Effector memory CD8-positive, alpha-beta T cell (primary cell): ENCODE measurements at regions not wholly inside any gene's neighbourhood (a gene's known extent, or its start where the extent isn't known, plus 50 kb on each side); places are given as distances from the start of the nearest gene placed in this dataset.

Experiments
- ATAC-seq: fragments of 150-1000 bp; cut with Tn5 transposase; replicated peaks from 2 replicates; pipeline ENCODE4 v1.10.0; 2021; ENCODE audit warnings: mild to moderate bottlenecking, moderate library complexity
- DNase-seq, 3 experiments: peaks; one replicate each; pipeline ENCODE4 v3.0.0; 2021
- H3K27ac Mint-ChIP-seq, 2 donors: one replicate each; pipeline ENCODE4 v1.8.0; 2022; ENCODE audit warnings: mild to moderate bottlenecking in 2 of 2, mixed read lengths in 2 of 2, moderate library complexity in 2 of 2
- H3K27me3 Mint-ChIP-seq, 2 donors: one replicate each; pipeline ENCODE4 v1.8.0; 2022; ENCODE audit warnings: mixed read lengths in 2 of 2
- H3K36me3 Mint-ChIP-seq: one replicate; pipeline ENCODE4 v1.8.0; 2022; ENCODE audit warnings: mild to moderate bottlenecking, moderate library complexity, mixed read lengths; ENCODE audit not compliant: insufficient read depth
- H3K4me1 Mint-ChIP-seq, 2 donors: one replicate each; pipeline ENCODE4 v1.8.0; 2022; ENCODE audit warnings: low read depth in 2 of 2, mixed read lengths in 2 of 2
- H3K4me3 Mint-ChIP-seq, 2 donors: one replicate each; pipeline ENCODE4 v1.8.0; 2022; ENCODE audit warnings: mild to moderate bottlenecking in 2 of 2, mixed read lengths in 2 of 2, moderate library complexity in 2 of 2
- H3K9me3 Mint-ChIP-seq, 2 donors: one replicate each; pipeline ENCODE4 v1.8.0; 2022; ENCODE audit warnings: mixed read lengths in 2 of 2

DNA sequence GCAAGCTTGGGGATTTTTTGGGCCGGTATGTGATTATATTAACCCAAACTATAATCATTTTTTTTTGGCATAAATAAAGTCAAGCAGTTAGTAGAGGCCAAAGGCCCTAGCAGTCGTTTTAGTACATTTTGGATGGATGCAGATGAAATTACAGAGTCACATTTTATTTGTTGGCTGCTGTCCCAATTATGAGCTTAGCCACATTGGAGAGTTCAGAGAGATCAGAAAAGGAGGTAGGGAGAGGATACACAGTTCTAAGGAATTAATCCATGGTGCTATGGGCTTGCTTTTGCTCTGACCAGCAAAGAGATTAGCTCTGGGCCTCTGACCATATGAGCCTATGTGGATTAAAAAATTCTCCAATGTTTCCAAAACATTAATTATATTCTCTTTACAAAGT lies 395.1 kb downstream of the RAPGEF2 start:
- no peak overlapping the region for H3K27ac Mint-ChIP-seq
- DNase-seq (no peak), ATAC-seq (no peak)
- H3K36me3 Mint-ChIP-seq = no peaks in the 10 kb centered on the region
- peaks cover 7 to 10% of the 10 kb centered on the region in 2 donors for H3K27me3 Mint-ChIP-seq
- no peaks in the 10 kb centered on the region for H3K4me1 Mint-ChIP-seq
- peaks cover 0 to 6% of the 10 kb centered on the region in 2 donors for H3K9me3 Mint-ChIP-seq
- no peak overlapping the region for H3K4me3 Mint-ChIP-seq

GRCh38 chr4:159498446-159499115 lies 395.7 kb downstream of the RAPGEF2 start:
- Mint-ChIP-seq H3K27me3 (peaks cover 7 to 10% of the 10 kb centered on the region in 2 donors), H3K9me3 (peaks cover 0 to 5% of the 10 kb centered on the region in 2 donors), H3K27ac (no peak overlapping the region), H3K36me3 (no peaks in the 10 kb centered on the region), H3K4me1 (no peaks in the 10 kb centered on the region), H3K4me3 (no peak overlapping the region)
- DNase-seq = no peak
- no peak for ATAC-seq

DNA sequence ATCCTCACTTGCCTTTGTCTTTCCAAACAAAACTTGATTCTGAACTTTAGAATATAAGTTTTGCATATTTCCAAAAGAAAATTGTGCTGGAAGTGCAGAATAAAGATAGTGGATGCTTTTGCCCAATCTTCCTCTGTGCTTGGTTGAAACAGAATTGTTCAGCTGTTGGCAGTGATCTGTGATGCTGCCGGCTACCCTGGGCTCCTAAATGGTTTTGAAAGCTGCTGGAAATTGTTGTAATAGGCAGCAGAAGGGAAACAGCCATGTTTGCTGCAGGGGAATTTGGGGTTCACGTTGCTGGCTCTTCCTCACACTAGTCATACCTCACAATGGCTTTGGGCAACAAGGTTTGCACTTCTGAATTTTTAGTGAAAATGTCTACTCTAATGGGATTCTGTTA lies 398.0 kb downstream of the RAPGEF2 start:
- Mint-ChIP-seq H3K27me3 (peaks cover 11 to 15% of the 10 kb centered on the region in 2 donors), H3K9me3 (no peaks in the 10 kb centered on the region), H3K4me3 (no peak overlapping the region), H3K27ac (no peak overlapping the region), H3K36me3 (no peaks in the 10 kb centered on the region), H3K4me1 (no peaks in the 10 kb centered on the region)
- no peak for DNase-seq
- no peak for ATAC-seq

- H3K9me3 Mint-ChIP-seq = no peaks in the 10 kb centered on the region
- H3K4me3 Mint-ChIP-seq = no peak overlapping the region
- no peak for ATAC-seq
- peaks cover 11 to 22% of the 10 kb centered on the region in 2 donors for H3K27me3 Mint-ChIP-seq
- no peak overlapping the region for H3K27ac Mint-ChIP-seq
- no peak for DNase-seq
- no peaks in the 10 kb centered on the region for H3K36me3 Mint-ChIP-seq
- no peaks in the 10 kb centered on the region for H3K4me1 Mint-ChIP-seq
Observed at GRCh38 chr4:159503236-159504008, 400.5 kb downstream of the RAPGEF2 start.

GRCh38 chr4:159504684-159505083 lies 401.8 kb downstream of the RAPGEF2 start:
- Mint-ChIP-seq H3K4me1 (no peaks in the 10 kb centered on the region), H3K27ac (no peak overlapping the region), H3K27me3 (peaks cover 9 to 22% of the 10 kb centered on the region in 2 donors), H3K36me3 (no peaks in the 10 kb centered on the region), H3K9me3 (no peaks in the 10 kb centered on the region), H3K4me3 (no peak overlapping the region)
- DNase-seq (no peak), ATAC-seq (no peak)

DNA sequence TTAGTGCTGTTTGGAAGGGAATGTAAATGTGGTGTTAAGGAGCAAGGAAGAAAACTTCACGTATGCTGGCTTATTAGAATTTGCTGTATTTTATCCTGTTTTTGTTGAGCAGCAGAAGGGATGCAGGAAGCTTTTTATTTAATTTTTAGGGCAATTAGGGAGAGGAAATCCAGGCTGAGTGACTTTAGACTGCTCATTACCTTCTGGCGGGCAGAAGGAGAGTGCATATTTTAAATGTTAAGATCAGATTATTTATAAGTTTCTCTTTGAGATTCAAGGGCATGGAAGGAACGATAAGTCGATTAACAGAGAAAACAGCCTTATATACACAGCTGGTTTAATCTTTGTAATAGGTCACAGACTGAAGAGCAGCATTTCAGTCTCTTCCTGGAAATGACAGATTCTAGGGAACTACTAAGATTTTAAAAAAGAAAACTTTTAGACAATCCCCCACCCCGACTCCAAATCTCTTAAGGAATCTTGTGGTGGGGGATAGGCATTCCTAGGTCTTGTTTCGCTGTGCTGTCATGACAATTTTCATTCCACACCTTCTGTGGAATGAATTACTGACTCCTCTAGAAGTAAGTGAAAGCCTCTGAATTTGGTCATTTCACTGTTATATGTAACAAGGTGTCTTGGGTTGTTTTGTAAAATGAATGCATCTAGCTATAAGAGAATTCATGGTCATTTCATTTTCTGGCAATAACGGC lies 402.5 kb downstream of the RAPGEF2 start:
- no peak for DNase-seq
- no peaks in the 10 kb centered on the region for H3K9me3 Mint-ChIP-seq

DNA sequence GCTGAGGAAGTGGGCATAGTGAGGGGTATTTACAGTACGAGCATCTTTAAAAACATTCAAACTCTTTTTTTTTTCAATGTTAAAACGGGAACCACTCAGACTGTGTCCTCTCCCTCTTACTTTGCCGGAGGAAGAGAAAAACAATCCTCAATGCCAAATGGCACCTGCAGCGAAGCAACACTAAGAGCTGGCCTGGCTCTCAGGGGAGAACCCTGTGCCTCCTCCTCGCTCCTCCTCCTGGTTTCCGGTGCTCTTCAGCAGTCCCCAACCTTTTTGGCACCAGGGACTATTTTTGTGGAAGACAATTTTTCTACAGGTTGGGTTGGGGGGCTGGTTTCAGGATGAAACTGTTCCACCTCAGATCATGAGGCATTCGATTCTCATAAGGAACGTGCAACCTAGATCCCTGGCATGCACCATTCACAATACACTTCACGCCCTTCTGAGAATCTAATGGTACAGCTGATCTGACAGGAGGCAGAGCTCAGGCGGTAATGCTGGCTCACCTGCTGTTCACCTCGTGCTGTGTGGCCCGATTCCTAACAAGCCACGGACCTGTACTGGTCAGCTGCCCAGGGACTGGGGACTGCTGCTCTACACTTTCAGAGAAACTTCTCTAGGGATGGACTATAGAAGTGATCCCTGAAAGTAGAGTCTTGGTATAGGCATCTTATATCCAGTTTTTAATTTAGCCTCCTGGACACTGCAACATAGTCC lies 404.1 kb downstream of the RAPGEF2 start:
- ATAC-seq (no peak), DNase-seq (no peak)
- no peak overlapping the region for H3K27ac Mint-ChIP-seq
- no peak overlapping the region for H3K4me3 Mint-ChIP-seq
- H3K36me3 Mint-ChIP-seq = no peaks in the 10 kb centered on the region
- peaks cover 6 to 22% of the 10 kb centered on the region in 2 donors for H3K27me3 Mint-ChIP-seq
- peaks cover 0 to 2% of the 10 kb centered on the region in 2 donors for H3K9me3 Mint-ChIP-seq
- H3K4me1 Mint-ChIP-seq = no peaks in the 10 kb centered on the region

More for the DNA sequence above, 402.5 kb downstream of the RAPGEF2 start:
- no peaks in the 10 kb centered on the region for H3K4me1 Mint-ChIP-seq
- H3K27me3 Mint-ChIP-seq = peaks cover 6 to 22% of the 10 kb centered on the region in 2 donors
- H3K27ac Mint-ChIP-seq = no peak overlapping the region
- no peak overlapping the region for H3K4me3 Mint-ChIP-seq
- no peak for ATAC-seq
- H3K36me3 Mint-ChIP-seq = no peaks in the 10 kb centered on the region

DNA sequence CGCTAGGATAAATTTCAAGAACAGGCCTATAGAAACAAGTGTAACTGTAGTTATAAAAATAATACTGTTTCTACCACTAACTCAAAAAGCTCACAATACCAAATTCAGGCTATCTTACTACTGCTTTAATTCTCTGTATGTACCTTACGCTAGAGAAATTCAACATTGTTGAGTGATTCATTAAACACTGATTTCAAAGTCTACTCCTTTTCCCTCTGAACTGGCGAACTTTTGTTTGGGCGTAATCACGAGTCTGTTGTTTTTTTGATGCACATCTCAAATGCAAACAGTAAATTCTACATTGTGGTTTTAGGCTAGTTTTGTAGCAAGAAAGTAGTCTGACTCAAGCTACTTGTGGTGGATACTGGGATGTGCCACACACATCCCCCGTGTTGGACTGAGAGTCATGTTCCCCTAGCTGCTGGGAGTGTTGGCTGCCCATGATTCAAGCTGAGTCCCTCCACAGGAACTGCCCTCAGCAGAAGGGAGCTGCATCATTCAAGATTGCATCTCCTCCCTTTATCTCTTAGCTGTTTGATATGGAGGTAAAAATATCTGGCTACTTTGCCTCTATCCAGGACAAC lies 406.1 kb downstream of the RAPGEF2 start:
- DNase-seq = no peak
- Mint-ChIP-seq H3K27ac (no peak overlapping the region), H3K4me3 (no peak overlapping the region)

GRCh38 chr4:159512348-159512747 lies 409.5 kb downstream of the RAPGEF2 start:
- Mint-ChIP-seq H3K27ac (no peak overlapping the region), H3K4me3 (no peak overlapping the region), H3K9me3 (peaks cover 6 to 7% of the 10 kb centered on the region in 2 donors), H3K27me3 (no peaks in the 10 kb centered on the region), H3K36me3 (no peaks in the 10 kb centered on the region), H3K4me1 (no peaks in the 10 kb centered on the region)
- DNase-seq = no peak
- ATAC-seq = no peak

More for the DNA sequence above, 406.1 kb downstream of the RAPGEF2 start:
- H3K4me1 Mint-ChIP-seq = no peaks in the 10 kb centered on the region
- H3K27me3 Mint-ChIP-seq = peaks cover 4 to 19% of the 10 kb centered on the region in 2 donors
- H3K36me3 Mint-ChIP-seq = no peaks in the 10 kb centered on the region
- ATAC-seq = no peak
- peaks cover 2 to 7% of the 10 kb centered on the region in 2 donors for H3K9me3 Mint-ChIP-seq

DNA sequence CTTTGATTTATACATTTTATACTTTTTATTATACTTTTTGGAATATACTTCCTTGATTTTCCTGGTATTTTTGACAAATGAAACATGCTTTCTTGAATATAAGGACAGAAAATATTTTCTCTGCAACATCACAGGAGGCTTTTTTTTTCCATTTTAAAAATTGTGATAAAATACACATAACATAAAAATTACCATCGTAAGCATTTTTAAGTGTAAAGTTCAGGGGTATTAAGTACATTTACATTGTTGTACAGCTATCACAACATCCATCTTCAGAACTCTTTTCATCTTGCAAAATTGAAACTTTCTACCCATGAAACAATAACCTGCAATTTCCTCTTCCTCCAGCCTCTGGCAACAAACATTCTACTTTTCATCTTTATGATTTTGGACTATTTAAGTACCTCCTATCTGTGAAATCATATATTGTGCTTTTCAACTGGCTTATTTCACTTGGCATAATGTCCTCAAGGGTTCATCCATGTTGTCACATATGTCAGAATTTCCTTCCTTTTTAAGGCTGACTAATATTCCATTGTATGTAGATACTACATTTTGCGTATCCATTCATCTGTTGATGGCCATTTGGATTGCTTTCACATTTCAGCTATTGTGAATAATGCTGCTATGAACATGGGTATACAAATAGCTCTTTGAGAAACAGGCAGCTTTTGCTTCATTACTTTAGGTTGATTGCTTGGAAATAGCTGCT lies 412.6 kb downstream of the RAPGEF2 start:
- Mint-ChIP-seq H3K4me1 (no peaks in the 10 kb centered on the region), H3K4me3 (no peak overlapping the region)

GRCh38 chr4:159516556-159517140 lies 413.8 kb downstream of the RAPGEF2 start:
- ATAC-seq = no peak
- H3K9me3 Mint-ChIP-seq = peaks cover 7% of the 10 kb centered on the region in 2 donors
- no peak for DNase-seq
- no peaks in the 10 kb centered on the region for H3K4me1 Mint-ChIP-seq
- no peaks in the 10 kb centered on the region for H3K27me3 Mint-ChIP-seq
- H3K36me3 Mint-ChIP-seq = no peaks in the 10 kb centered on the region
- no peak overlapping the region for H3K27ac Mint-ChIP-seq
- H3K4me3 Mint-ChIP-seq = no peak overlapping the region

More for the DNA sequence above, 412.6 kb downstream of the RAPGEF2 start:
- H3K27ac Mint-ChIP-seq = no peak overlapping the region
- no peak for DNase-seq
- H3K36me3 Mint-ChIP-seq = no peaks in the 10 kb centered on the region
- peaks cover 7% of the 10 kb centered on the region in 2 donors for H3K9me3 Mint-ChIP-seq
- H3K27me3 Mint-ChIP-seq = no peaks in the 10 kb centered on the region
- ATAC-seq = no peak

- no peak for DNase-seq
- Mint-ChIP-seq H3K4me1 (no peaks in the 10 kb centered on the region), H3K36me3 (no peaks in the 10 kb centered on the region), H3K4me3 (no peak overlapping the region), H3K9me3 (peaks cover 0 to 4% of the 10 kb centered on the region in 2 donors), H3K27me3 (no peaks in the 10 kb centered on the region), H3K27ac (no peak overlapping the region)
- ATAC-seq = no peak
Observed at GRCh38 chr4:159520074-159520473, 417.2 kb downstream of the RAPGEF2 start.
